Endothelial cell of umbilical vein (primary cell): ENCODE measurements at regions not wholly inside any gene's neighbourhood (a gene's known extent, or its start where the extent isn't known, plus 50 kb on each side); places are given as distances from the start of the nearest gene placed in this dataset.

Source experiments
- BruUV-seq: library from RNA; stranded (reverse); fragments of 400-500 nt; replicated peaks from 2 replicates; lab custom pipeline; 2021; lab: Mats Ljungman, UMichigan
- CTCF ChIA-PET: fragments of 300-600, 350-600 bp; sonication (Branson Sonifier 250); formaldehyde crosslinking; loops from one replicate; lab custom pipeline; 2021; ENCODE audit warnings: antibody characterized with exemption, inconsistent platforms; lab: Charles Lee
- POLR2A ChIA-PET: fragments of 300-600, 350-600 bp; sonication (Branson Sonifier 250); formaldehyde crosslinking; loops from one replicate; lab custom pipeline; 2021; ENCODE audit warnings: antibody characterized with exemption, inconsistent platforms; lab: Charles Lee
- DNase-seq: peaks from one replicate; pipeline ENCODE4 v3.0.0-alpha.2; 2011; ENCODE audit warnings: low read depth, low spot score
- FAIRE-seq: peaks from 2 replicates; lab custom pipeline; 2011; peaks lifted over from hg19 to GRCh38; lab: Jason Lieb, UNC
- H2AFZ ChIP-seq: 2 replicates; pipeline ENCODE4 v1.6.0; 2012; ENCODE audit warnings: low read depth, low read length, control low read depth, inconsistent platforms
- H3K27ac ChIP-seq: 2 replicates; pipeline ENCODE4 v1.5.1; 2011; ENCODE audit warnings: low read depth, mild to moderate bottlenecking, control low read depth, low read length, moderate library complexity; ENCODE audit not compliant: insufficient read depth
- H3K27me3 ChIP-seq, 2 experiments: 2 replicates each; pipeline versions ENCODE4 v1.6.0 to v1.6.1; 2011; ENCODE audit warnings: low read length in 2 of 2, mixed read lengths in 1 of 2; ENCODE audit not compliant: control insufficient read depth in 2 of 2, insufficient read depth in 2 of 2
- H3K36me3 ChIP-seq, 2 experiments: 2 replicates in 1 of 2; 3 replicates in 1 of 2; pipeline ENCODE4 v1.5.1; 2011; ENCODE audit warnings: low read length in 2 of 2, mild to moderate bottlenecking in 1 of 2, moderate library complexity in 1 of 2; ENCODE audit not compliant: control insufficient read depth in 2 of 2, insufficient read depth in 2 of 2; ENCODE audit errors: extremely low read depth in 1 of 2
- H3K4me1 ChIP-seq: 3 replicates; pipeline ENCODE4 v1.5.1; 2011; ENCODE audit warnings: mild to moderate bottlenecking, low read length; ENCODE audit not compliant: control insufficient read depth, insufficient read depth; ENCODE audit errors: extremely low read depth
- H3K4me2 ChIP-seq: 2 replicates; pipeline ENCODE4 v1.6.1; 2011; ENCODE audit warnings: low read length, control low read depth, mixed read lengths; ENCODE audit not compliant: insufficient read depth
- H3K4me3 ChIP-seq, 3 experiments: fragments of 200-600 bp in 1 of 3; sonication (generic), shearing (Covaris generic) in 1 of 3; replicated peaks in 1 of 3; 2 replicates each; pipeline ENCODE4 v1.5.1; 2011 to 2016; ENCODE audit warnings: control low read depth in 3 of 3, low read length in 3 of 3, mild to moderate bottlenecking in 2 of 3, inconsistent platforms in 1 of 3, low read depth in 1 of 3, moderate library complexity in 1 of 3; ENCODE audit not compliant: insufficient read depth in 1 of 3
- H3K79me2 ChIP-seq: 2 replicates; pipeline ENCODE4 v1.6.0; 2012; ENCODE audit warnings: low read length, inconsistent platforms; ENCODE audit not compliant: control insufficient read depth, insufficient read depth
- H3K9ac ChIP-seq: replicated peaks from 2 replicates; pipeline ENCODE3; 2011; ENCODE audit warnings: low read length, control low read depth; ENCODE audit not compliant: insufficient read depth; ENCODE audit errors: extremely low read depth
- H3K9me1 ChIP-seq: replicated peaks from 3 replicates; pipeline ENCODE4 v1.6.0; 2011; ENCODE audit warnings: mild to moderate bottlenecking, low read length; ENCODE audit not compliant: control insufficient read depth, insufficient read depth; ENCODE audit errors: extremely low read depth
- H3K9me3 ChIP-seq: replicated peaks from 2 replicates; pipeline ENCODE4 v1.5.1; 2012; ENCODE audit warnings: low read length, inconsistent platforms; ENCODE audit not compliant: control insufficient read depth, insufficient read depth
- H4K20me1 ChIP-seq: replicated peaks from 2 replicates; pipeline ENCODE3; 2011; ENCODE audit warnings: mild to moderate bottlenecking, low read length; ENCODE audit not compliant: control insufficient read depth, insufficient read depth; ENCODE audit errors: extremely low read depth
- CTCF ChIP-seq, 2 donors: IDR thresholded peaks; 1 replicate in 1 of 2; 2 replicates in 1 of 2; pipeline ENCODE4 v1.5.1; 2011; ENCODE audit warnings: low read length in 2 of 2, mild to moderate bottlenecking in 2 of 2, moderate library complexity in 2 of 2, control low read depth in 1 of 2, inconsistent platforms in 1 of 2, low read depth in 1 of 2; ENCODE audit not compliant: insufficient read depth in 1 of 2; ENCODE audit errors: extremely low read depth in 1 of 2
- EZH2 ChIP-seq: IDR thresholded peaks from 2 replicates; pipeline ENCODE4 v1.6.1; 2012; ENCODE audit warnings: borderline replicate concordance, low read depth, mild to moderate bottlenecking, moderate library complexity, low read length, inconsistent platforms; ENCODE audit not compliant: severe bottlenecking
- MYC ChIP-seq: IDR thresholded peaks from one replicate; pipeline ENCODE4 v1.6.1; 2011; ENCODE audit warnings: mild to moderate bottlenecking, low read depth, low read length
- POLR2AphosphoS5 ChIP-seq: IDR thresholded peaks from 2 replicates; pipeline ENCODE4 v1.6.1; 2012; ENCODE audit warnings: low read depth, mild to moderate bottlenecking, control low read depth, low read length, moderate library complexity; ENCODE audit not compliant: insufficient read depth
- dilution Hi-C: fragments of 300-500 bp; cut with MboI; formaldehyde crosslinking; loops from one replicate; pipeline ENCODE4 v1.15.0; 2019; ENCODE audit warnings: low sequenced_read_pairs; ENCODE audit not compliant: extremely low pct_ligation_motif_present
- intact Hi-C: fragments of 100-400 bp; cut with micrococcal nuclease; formaldehyde crosslinking; loops from one replicate; pipeline ENCODE4 v1.10.0; 2022

- dilution Hi-C loops (no loop called here), intact Hi-C loops (loop anchor here (1.0 to 5.0 kb wide), 2 partner anchors 12 to 1649 kb away; no protein-coding TSS in a partner anchor)
- Histone ChIP-seq H4K20me1 (no peaks in the 10 kb centered on the region), H3K79me2 (no peaks in the 10 kb centered on the region), H3K9ac (no peak overlapping the region), H3K4me2 (peak overlapping the region; percentile 52), H2AFZ (peak overlapping the region; percentile 24), H3K36me3 (no peaks in the 10 kb centered on the region), H3K4me3 (no peak overlapping the region), H3K4me1 (peaks cover 6% of the 10 kb centered on the region), H3K27me3 (no peaks in the 10 kb centered on the region), H3K27ac (no peak overlapping the region), H3K9me1 (no peaks in the 10 kb centered on the region), H3K9me3 (no peaks in the 10 kb centered on the region)
- POLR2A ChIA-PET = interaction anchor here (0.5 to 1.1 kb wide), 2 partner anchors 12 to 260 kb away, joined by 3 to 5 read pairs; no protein-coding TSS in a partner anchor
- no peak for TF ChIP-seq EZH2
- no peak for TF ChIP-seq CTCF (IDR thresholded peaks at IDR 0.05; ENCODE audit: extremely low read depth in 1 of 2, insufficient read depth in 1 of 2, low read depth in 1 of 2, low read length in 2 of 2)
- no peak for TF ChIP-seq POLR2AphosphoS5
- TF ChIP-seq MYC = no peak
- BruUV-seq = no TSS peak
- CTCF ChIA-PET = interaction anchor here (0.9 to 1.5 kb wide), 3 partner anchors 8 to 118 kb away, joined by 3 to 6 read pairs (median 3); no protein-coding TSS in a partner anchor
- peak; percentile 79 for DNase-seq
- peak; percentile 70 for FAIRE-seq
Measured at GRCh38 chr11:121841487-121842191, 274.4 kb downstream of the BLID start.
